Endothelial cell of umbilical vein (primary cell): ENCODE measurements at regions not wholly inside any gene's neighbourhood (a gene's known extent, or its start where the extent isn't known, plus 50 kb on each side); places are given as distances from the start of the nearest gene placed in this dataset.

Experiments used
- POLR2A ChIP-seq: IDR thresholded peaks from 2 replicates; pipeline ENCODE4 v1.6.1; 2012; ENCODE audit warnings: low read depth, mild to moderate bottlenecking, control low read depth, low read length
- TF ChIP-seq, protein P1 (sequence below): IDR thresholded peaks from 2 replicates; pipeline ENCODE4 v1.6.1; 2011; ENCODE audit not compliant: insufficient read depth, insufficient read length

- TF ChIP-seq, protein P1, sequence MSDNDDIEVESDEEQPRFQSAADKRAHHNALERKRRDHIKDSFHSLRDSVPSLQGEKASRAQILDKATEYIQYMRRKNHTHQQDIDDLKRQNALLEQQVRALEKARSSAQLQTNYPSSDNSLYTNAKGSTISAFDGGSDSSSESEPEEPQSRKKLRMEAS: no peak
- no peak for TF ChIP-seq POLR2A
These were observed 72.7 kb upstream of the NEURL1B start for GRCh38 chr5:172568308-172568910.
